ENCODE measurements at regions not wholly inside any gene's neighbourhood (a gene's known extent, or its start where the extent isn't known, plus 50 kb on each side); places are given as distances from the start of the nearest gene placed in this dataset.
"Not testable (repeated sequence)": the region's sequence is repeated elsewhere in the genome, so short reads cannot be mapped to it uniquely, and the experiment has no call there.

DNA sequence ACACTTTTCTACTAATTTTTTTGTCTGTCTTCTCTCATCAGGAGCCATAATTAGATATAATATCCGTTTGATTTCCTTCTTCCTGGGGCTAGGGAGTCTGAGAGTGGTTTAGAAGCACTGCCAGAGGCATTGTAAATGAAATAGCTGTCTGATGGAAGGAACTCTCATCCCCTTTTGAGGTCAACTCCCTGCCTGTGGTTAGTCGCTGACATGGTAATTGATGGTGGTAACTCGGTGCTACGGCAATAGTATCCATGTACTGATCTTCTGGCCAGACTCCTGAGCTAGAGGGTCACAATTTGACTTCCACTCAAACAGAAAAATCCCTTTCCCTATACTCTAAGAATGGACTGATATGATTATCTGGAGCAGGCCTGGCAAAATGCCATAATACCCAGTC is 108.1 kb upstream of the TRPC5 start:
- intact Hi-C loops (cut with DNase I; ENCODE audit: low total_unique reads), result no loop called here
- Histone ChIP-seq H3K4me1 (no peaks in the 10 kb centered on the region), H3K4me3 (no peak overlapping the region), H3K9me3 (no peaks in the 10 kb centered on the region), H3K36me3 (no peaks in the 10 kb centered on the region), H3K27ac (no peak overlapping the region), H3K27me3 (no peaks in the 10 kb centered on the region)
- 54 to 68% (median 60%) methylated on average over 4 of the region's 4 CpGs for WGBS, 5 donors
- no peak for DNase-seq
- TF ChIP-seq, protein P1, sequence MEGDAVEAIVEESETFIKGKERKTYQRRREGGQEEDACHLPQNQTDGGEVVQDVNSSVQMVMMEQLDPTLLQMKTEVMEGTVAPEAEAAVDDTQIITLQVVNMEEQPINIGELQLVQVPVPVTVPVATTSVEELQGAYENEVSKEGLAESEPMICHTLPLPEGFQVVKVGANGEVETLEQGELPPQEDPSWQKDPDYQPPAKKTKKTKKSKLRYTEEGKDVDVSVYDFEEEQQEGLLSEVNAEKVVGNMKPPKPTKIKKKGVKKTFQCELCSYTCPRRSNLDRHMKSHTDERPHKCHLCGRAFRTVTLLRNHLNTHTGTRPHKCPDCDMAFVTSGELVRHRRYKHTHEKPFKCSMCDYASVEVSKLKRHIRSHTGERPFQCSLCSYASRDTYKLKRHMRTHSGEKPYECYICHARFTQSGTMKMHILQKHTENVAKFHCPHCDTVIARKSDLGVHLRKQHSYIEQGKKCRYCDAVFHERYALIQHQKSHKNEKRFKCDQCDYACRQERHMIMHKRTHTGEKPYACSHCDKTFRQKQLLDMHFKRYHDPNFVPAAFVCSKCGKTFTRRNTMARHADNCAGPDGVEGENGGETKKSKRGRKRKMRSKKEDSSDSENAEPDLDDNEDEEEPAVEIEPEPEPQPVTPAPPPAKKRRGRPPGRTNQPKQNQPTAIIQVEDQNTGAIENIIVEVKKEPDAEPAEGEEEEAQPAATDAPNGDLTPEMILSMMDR (IDR thresholded peaks at IDR 0.05), result no peak
- TF ChIP-seq POLR2A (IDR thresholded peaks at IDR 0.05) (no peak), POLR2AphosphoS5 (IDR thresholded peaks at IDR 0.05) (no peak), EP300 (IDR thresholded peaks at IDR 0.05) (no peak)

DNA sequence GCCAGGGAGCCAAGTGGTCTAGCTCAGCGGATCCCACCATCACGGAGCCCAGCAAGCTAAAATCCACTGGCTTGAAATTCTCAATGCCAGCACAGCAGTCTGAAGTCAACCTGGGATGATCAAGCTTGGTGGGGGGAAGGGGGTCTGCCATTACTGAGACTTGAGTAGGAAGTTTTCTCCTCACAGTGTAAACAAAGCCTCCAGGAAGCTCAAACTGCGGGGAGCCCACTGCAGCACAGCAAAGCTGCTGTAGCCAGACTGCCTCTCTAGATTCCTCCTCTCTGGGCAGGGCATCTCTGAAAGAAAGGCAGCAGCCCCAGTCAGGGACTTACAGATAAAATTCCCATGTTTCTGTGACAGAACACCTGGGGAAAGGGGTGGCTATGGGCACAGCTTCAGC is 98.8 kb upstream of the TRPC5 start:
- 60 to 89% (median 73%) methylated on average over 2 to 3 of the region's 3 CpGs for WGBS, 5 donors

DNA sequence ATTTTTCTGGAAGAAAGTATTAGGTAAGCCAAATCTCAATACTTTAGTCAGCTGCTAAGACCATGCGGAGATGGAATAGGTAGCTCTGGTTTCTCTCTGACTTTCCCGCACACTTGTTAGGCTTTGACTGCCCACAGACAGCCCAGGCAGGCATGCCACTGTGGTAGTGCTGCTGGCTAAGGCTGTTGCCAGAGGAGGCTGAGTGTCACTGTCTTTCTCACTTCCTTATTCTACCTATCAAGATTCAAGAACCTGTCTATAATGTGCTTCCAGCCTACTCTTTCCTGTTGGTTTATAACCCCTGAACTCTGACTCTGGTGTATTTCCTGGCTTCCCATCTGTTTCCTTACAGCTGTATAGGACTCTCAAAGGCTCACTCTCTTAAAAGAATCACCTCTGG is 81.8 kb upstream of the TRPC5 start:
- WGBS, 5 donors, result 72 to 94% (median 92%) methylated on average over 2 of the region's 2 CpGs
- no peak overlapping the region for H3K27ac ChIP-seq
- no peak for DNase-seq
- H3K9me3 ChIP-seq, result peaks cover 0 to under 1% (median 0%) of the 10 kb centered on the region in 4 donors
- intact Hi-C loops (cut with DNase I; ENCODE audit: low total_unique reads), result no loop called here
- no peaks in the 10 kb centered on the region for H3K36me3 ChIP-seq
- no peaks in the 10 kb centered on the region for H3K4me1 ChIP-seq
- peaks cover 0 to 4% (median 0%) of the 10 kb centered on the region in 3 donors for H3K27me3 ChIP-seq
- TF ChIP-seq EP300 (IDR thresholded peaks at IDR 0.05), result no peak
- no peak for TF ChIP-seq POLR2A (IDR thresholded peaks at IDR 0.05)
- TF ChIP-seq, protein P1 (IDR thresholded peaks at IDR 0.05), result no peak
- no peak for TF ChIP-seq POLR2AphosphoS5 (IDR thresholded peaks at IDR 0.05)
- no peak overlapping the region for H3K4me3 ChIP-seq

More for the DNA sequence above, 98.8 kb upstream of the TRPC5 start:
- DNase-seq; H3K4me3 ChIP-seq; H3K27ac ChIP-seq; H3K4me1 ChIP-seq; H3K36me3 ChIP-seq; H3K27me3 ChIP-seq; intact Hi-C loops (cut with DNase I; ENCODE audit: low total_unique reads): not testable (repeated sequence)
- H3K9me3 ChIP-seq, result peaks cover 0 to 12% (median 6%) of the 10 kb centered on the region in 4 donors

DNA sequence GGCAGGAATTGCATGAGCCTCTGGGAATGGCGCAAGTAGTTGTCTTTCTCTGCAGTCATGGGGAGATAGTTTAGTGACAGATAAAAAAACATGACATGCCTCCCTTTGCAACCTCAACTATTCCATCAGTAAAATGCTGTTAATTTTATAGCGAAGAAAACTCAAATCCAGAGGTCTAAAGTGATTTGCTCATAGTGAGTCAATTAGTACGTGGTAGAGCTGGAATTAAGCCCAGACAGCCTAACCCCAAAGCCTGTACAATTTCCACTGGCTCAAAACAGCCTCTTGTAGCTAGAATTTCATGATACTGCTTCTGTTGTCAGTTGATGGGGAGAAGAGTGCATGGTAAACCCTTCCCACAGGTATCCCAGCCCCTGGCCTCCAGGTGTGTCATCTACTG is 81.3 kb upstream of the TRPC5 start:
- peaks cover 0 to 4% (median 0%) of the 10 kb centered on the region in 3 donors for H3K27me3 ChIP-seq
- no peak overlapping the region for H3K4me3 ChIP-seq
- no peak for DNase-seq
- no peaks in the 10 kb centered on the region for H3K4me1 ChIP-seq
- intact Hi-C loops (cut with DNase I; ENCODE audit: low total_unique reads), result no loop called here
- 46 to 71% (median 59%) methylated on average over 2 to 3 of the region's 3 CpGs for whole genome bisulfite sequencing, 5 donors
- TF ChIP-seq POLR2A (IDR thresholded peaks at IDR 0.05) (no peak), POLR2AphosphoS5 (IDR thresholded peaks at IDR 0.05) (no peak), EP300 (IDR thresholded peaks at IDR 0.05) (no peak)
- TF ChIP-seq, protein P1 (IDR thresholded peaks at IDR 0.05), result no peak
- H3K27ac ChIP-seq, result no peak overlapping the region
- H3K9me3 ChIP-seq, result no peaks in the 10 kb centered on the region
- H3K36me3 ChIP-seq, result no peaks in the 10 kb centered on the region

GRCh38 chrX:112148397-112148796 is 65.8 kb upstream of the TRPC5 start:
- H3K27me3 ChIP-seq, result no peaks in the 10 kb centered on the region
- no peak overlapping the region for H3K4me3 ChIP-seq
- intact Hi-C loops (cut with DNase I; ENCODE audit: low total_unique reads), result no loop called here
- no peak for DNase-seq
- H3K27ac ChIP-seq, result no peak overlapping the region
- no peaks in the 10 kb centered on the region for H3K36me3 ChIP-seq
- WGBS, 5 donors, result 52 to 82% (median 66%) methylated on average over 2 of the region's 2 CpGs
- TF ChIP-seq POLR2A (IDR thresholded peaks at IDR 0.05) (no peak), EP300 (IDR thresholded peaks at IDR 0.05) (no peak), POLR2AphosphoS5 (IDR thresholded peaks at IDR 0.05) (no peak)
- TF ChIP-seq, protein P1 (IDR thresholded peaks at IDR 0.05), result no peak
- H3K9me3 ChIP-seq, result peaks cover 0 to 2% (median under 1%) of the 10 kb centered on the region in 4 donors
- no peaks in the 10 kb centered on the region for H3K4me1 ChIP-seq

Measured in stomach (tissue), 8 donors.